A673 (cell line): ENCODE measurements at regions not wholly inside any gene's neighbourhood (a gene's known extent, or its start where the extent isn't known, plus 50 kb on each side); places are given as distances from the start of the nearest gene placed in this dataset.

Source experiments
- BruUV-seq: library from RNA; stranded (reverse); fragments of 400-500 nt; replicated peaks from 2 replicates; lab custom pipeline; 2021; lab: Mats Ljungman, UMichigan
- CTCF ChIA-PET: fragments of 300-600 bp; sonication (Branson Sonifier 250); formaldehyde crosslinking; loops from one replicate; lab custom pipeline; 2022; ENCODE audit warnings: antibody characterized with exemption; lab: Charles Lee
- POLR2A ChIA-PET: fragments of 300-600 bp; sonication (Branson Sonifier 250); formaldehyde crosslinking; loops from one replicate; lab custom pipeline; 2022; ENCODE audit warnings: antibody characterized with exemption; ENCODE audit not compliant: low non-redundant PET; lab: Charles Lee
- DNase-seq: peaks from one replicate; pipeline ENCODE4 v3.0.0-alpha.2; 2015; ENCODE audit warnings: low spot score
- H3K27ac ChIP-seq: fragments of 200-600 bp; sonication (generic); 2 replicates; pipeline ENCODE4 v1.5.1; 2016; ENCODE audit warnings: mixed run types, low read depth, mild to moderate bottlenecking, mixed read lengths, antibody characterized with exemption, low read length; ENCODE audit not compliant: poor library complexity, severe bottlenecking
- H3K27me3 ChIP-seq: fragments of 200-600 bp; sonication (generic); replicated peaks from 2 replicates; pipeline ENCODE4 v1.6.1; 2017; ENCODE audit warnings: mixed run types, low read depth, mild to moderate bottlenecking, mixed read lengths, antibody characterized with exemption, low read length; ENCODE audit not compliant: insufficient read depth, poor library complexity
- H3K36me3 ChIP-seq: fragments of 200-600 bp; sonication (generic); 2 replicates; pipeline ENCODE4 v1.6.1; 2016; ENCODE audit warnings: mixed run types, mild to moderate bottlenecking, mixed read lengths, antibody characterized with exemption, low read length; ENCODE audit not compliant: insufficient read depth, poor library complexity, severe bottlenecking
- H3K4me1 ChIP-seq: fragments of 200-600 bp; sonication (generic); 2 replicates; pipeline ENCODE4 v1.6.1; 2017; ENCODE audit warnings: mixed run types, mild to moderate bottlenecking, mixed read lengths, antibody characterized with exemption, low read length; ENCODE audit not compliant: insufficient read depth, poor library complexity, severe bottlenecking
- H3K4me3 ChIP-seq: fragments of 200-600 bp; sonication (generic); 2 replicates; pipeline ENCODE4 v1.5.1; 2016; ENCODE audit warnings: low read depth, mixed run types, mild to moderate bottlenecking, mixed read lengths, low read length; ENCODE audit not compliant: poor library complexity, severe bottlenecking
- H3K9me3 ChIP-seq: fragments of 200-600 bp; sonication (generic); 2 replicates; pipeline ENCODE4 v1.6.1; 2016; ENCODE audit warnings: mixed run types, low read depth, mild to moderate bottlenecking, mixed read lengths, antibody characterized with exemption, low read length; ENCODE audit not compliant: poor library complexity, severe bottlenecking
- CTCF ChIP-seq: fragments of 300-800, 200-600 bp; sonication (generic); conservative IDR thresholded peaks from 2 replicates; pipeline ENCODE4 v1.5.1; 2017; ENCODE audit warnings: low read depth, mild to moderate bottlenecking, antibody characterized with exemption, low read length, moderate library complexity, mixed read lengths
- EZH2 ChIP-seq: fragments of 200-600 bp; sonication (generic); IDR thresholded peaks from 2 replicates; pipeline ENCODE4 v1.6.1; 2017; ENCODE audit warnings: borderline replicate concordance, low read depth, mild to moderate bottlenecking, mixed read lengths, antibody characterized with exemption, low read length; ENCODE audit not compliant: poor library complexity, severe bottlenecking
- intact Hi-C: fragments of 100-400 bp; cut with micrococcal nuclease; formaldehyde crosslinking; loops from one replicate; pipeline ENCODE4 v1.10.0; 2022; ENCODE audit not compliant: unreplicated experiment

GRCh38 chr11:55481416-55481815 lies 72.9 kb upstream of the OR4C15 start:
- ChIA-PET CTCF (no interaction called here), POLR2A (no interaction called here)
- TF ChIP-seq EZH2 (no peak), CTCF (no peak)
- no peak overlapping the region for H3K27ac ChIP-seq
- no peaks in the 10 kb centered on the region for H3K36me3 ChIP-seq
- BruUV-seq: no TSS peak
- H3K9me3 ChIP-seq: peaks cover 33% of the 10 kb centered on the region
- no peaks in the 10 kb centered on the region for H3K27me3 ChIP-seq
- no peaks in the 10 kb centered on the region for H3K4me1 ChIP-seq
- H3K4me3 ChIP-seq: no peak overlapping the region
- intact Hi-C loops: loop anchor here (10.0 kb wide), 1 partner anchor 57 kb away; no protein-coding TSS in a partner anchor
- DNase-seq: no peak

GRCh38 chr11:55497068-55497467 lies 57.2 kb upstream of the OR4C15 start:
- BruUV-seq: no TSS peak
- Histone ChIP-seq H3K9me3 (peaks cover 36% of the 10 kb centered on the region), H3K4me3 (no peak overlapping the region), H3K4me1 (no peaks in the 10 kb centered on the region), H3K27ac (no peak overlapping the region), H3K27me3 (no peaks in the 10 kb centered on the region), H3K36me3 (no peaks in the 10 kb centered on the region)
- intact Hi-C loops: loop anchor here (10.0 kb wide), 1 partner anchor 102 kb away; no protein-coding TSS in a partner anchor
- no peak for TF ChIP-seq CTCF
- TF ChIP-seq EZH2: no peak
- DNase-seq: no peak
- ChIA-PET POLR2A (no interaction called here), CTCF (no interaction called here)

- DNase-seq: no peak
- H3K4me3 ChIP-seq: no peak overlapping the region
- no peaks in the 10 kb centered on the region for H3K36me3 ChIP-seq
- no TSS peak for BruUV-seq
- H3K27me3 ChIP-seq: no peaks in the 10 kb centered on the region
- CTCF ChIA-PET: no interaction called here
- peaks cover 17% of the 10 kb centered on the region for H3K9me3 ChIP-seq
- H3K27ac ChIP-seq: no peak overlapping the region
- TF ChIP-seq CTCF: no peak
- TF ChIP-seq EZH2: no peak
- POLR2A ChIA-PET: no interaction called here
- intact Hi-C loops: no loop called here
- H3K4me1 ChIP-seq: no peaks in the 10 kb centered on the region
These were observed 53.3 kb upstream of the OR4C15 start for GRCh38 chr11:55501014-55501413.
